OCI-LY1 (cell line): ENCODE measurements at regions not wholly inside any gene's neighbourhood (a gene's known extent, or its start where the extent isn't known, plus 50 kb on each side); places are given as distances from the start of the nearest gene placed in this dataset.

ENCODE experiments used
- H2AFZ ChIP-seq: fragments of 200-600 bp; sonication (generic), shearing (Covaris generic); 2 replicates; pipeline ENCODE4 v1.6.0; 2014; ENCODE audit warnings: antibody characterized with exemption, mild to moderate bottlenecking, low read length
- H3F3A ChIP-seq: fragments of 200-600 bp; sonication (generic), shearing (Covaris generic); 2 replicates; pipeline ENCODE4 v1.6.0; 2014; ENCODE audit warnings: mild to moderate bottlenecking, antibody characterized with exemption, low read length, moderate library complexity; ENCODE audit not compliant: insufficient read depth
- H3K27ac ChIP-seq: fragments of 200-600 bp; sonication (generic); 2 replicates; pipeline ENCODE4 v1.5.1; 2014; ENCODE audit warnings: low read length, mixed run types, mild to moderate bottlenecking, low read depth; ENCODE audit not compliant: poor library complexity, severe bottlenecking
- H3K27me3 ChIP-seq: fragments of 200-600 bp; sonication (generic); 2 replicates; pipeline ENCODE4 v1.6.0; 2014; ENCODE audit warnings: antibody characterized with exemption, mild to moderate bottlenecking, low read length, moderate library complexity; ENCODE audit not compliant: insufficient read depth
- H3K36me3 ChIP-seq: fragments of 200-600 bp; sonication (generic); 2 replicates; pipeline ENCODE4 v1.6.1; 2014; ENCODE audit warnings: mild to moderate bottlenecking, antibody characterized with exemption, low read length, moderate library complexity, mixed read lengths; ENCODE audit not compliant: insufficient read depth
- H3K4me1 ChIP-seq: fragments of 200-600 bp; sonication (generic); 2 replicates; pipeline ENCODE4 v1.5.1; 2014; ENCODE audit warnings: mild to moderate bottlenecking, low read length, moderate library complexity; ENCODE audit not compliant: insufficient read depth, severe bottlenecking
- H3K4me2 ChIP-seq: fragments of 200-600 bp; sonication (generic), shearing (Covaris generic); 2 replicates; pipeline ENCODE4 v1.6.1; 2014; ENCODE audit warnings: low read length
- H3K4me3 ChIP-seq: fragments of 200-600 bp; sonication (generic); 2 replicates; pipeline ENCODE4 v1.5.1; 2014; ENCODE audit warnings: low read length, low read depth, mild to moderate bottlenecking, mixed read lengths; ENCODE audit not compliant: poor library complexity, severe bottlenecking
- H3K79me2 ChIP-seq: fragments of 200-600 bp; shearing (Covaris generic); 2 replicates; pipeline ENCODE4 v1.6.1; 2016; ENCODE audit warnings: mixed run types, low read length, mixed read lengths; ENCODE audit not compliant: insufficient read depth
- H3K9ac ChIP-seq: fragments of 200-600 bp; sonication (generic), shearing (Covaris generic); 2 replicates; pipeline ENCODE4 v1.6.1; 2014; ENCODE audit warnings: mild to moderate bottlenecking, low read length, mixed read lengths
- H3K9me2 ChIP-seq: fragments of 200-600 bp; sonication (generic), shearing (Covaris generic); 2 replicates; pipeline ENCODE4 v1.6.1; 2014; ENCODE audit warnings: low read depth, mild to moderate bottlenecking, low read length, mixed read lengths
- H3K9me3 ChIP-seq: fragments of 200-600 bp; shearing (Covaris generic); 2 replicates; pipeline ENCODE4 v1.6.1; 2014; ENCODE audit warnings: low read length, mixed read lengths
- H4K20me1 ChIP-seq: fragments of 200-600 bp; sonication (generic), shearing (Covaris generic); 2 replicates; pipeline ENCODE4 v1.6.0; 2016; ENCODE audit warnings: mild to moderate bottlenecking, low read length; ENCODE audit not compliant: insufficient read depth
- CTCF ChIP-seq: fragments of 200-600 bp; sonication (generic), shearing (Covaris generic); IDR thresholded peaks from 2 replicates; pipeline ENCODE4 v1.5.1; 2017; ENCODE audit warnings: mild to moderate bottlenecking, antibody characterized with exemption, low read length, moderate library complexity, mixed read lengths
- EZH2 ChIP-seq: fragments of 200-600 bp; sonication (generic), shearing (Covaris generic); IDR thresholded peaks from 2 replicates; pipeline ENCODE4 v1.8.0; 2017; ENCODE audit warnings: borderline replicate concordance, mixed run types, mild to moderate bottlenecking, antibody characterized with exemption, low read length, moderate library complexity, mixed read lengths

- TF ChIP-seq EZH2: no peak
- no peak for TF ChIP-seq CTCF
- Histone ChIP-seq H3K9me3 (no peaks in the 10 kb centered on the region), H3K27me3 (no peaks in the 10 kb centered on the region), H3K27ac (no peak overlapping the region), H3K36me3 (peaks cover 2% of the 10 kb centered on the region; the same call in 1 of the 2 replicates), H3K9ac (no peak overlapping the region), H3K79me2 (no peaks in the 10 kb centered on the region), H3K4me2 (no peak overlapping the region), H3F3A (no peaks in the 10 kb centered on the region), H3K9me2 (no peaks in the 10 kb centered on the region), H2AFZ (no peak overlapping the region), H3K4me1 (no peaks in the 10 kb centered on the region), H3K4me3 (no peak overlapping the region), H4K20me1 (no peaks in the 10 kb centered on the region)
Observed at GRCh38 chr9:726005-726404, 115.5 kb upstream of the DMRT1 start.

- Histone ChIP-seq H2AFZ (no peak overlapping the region), H3K36me3 (peaks cover 8% of the 10 kb centered on the region; the same call in 1 of the 2 replicates)
Observed at GRCh38 chr9:727767-728166, 113.7 kb upstream of the DMRT1 start.

GRCh38 chr9:728535-728934, 113.0 kb upstream of the DMRT1 start:
- H3K9me2 ChIP-seq: no peaks in the 10 kb centered on the region
- no peak overlapping the region for H3K4me3 ChIP-seq
- H4K20me1 ChIP-seq: no peaks in the 10 kb centered on the region
- TF ChIP-seq EZH2 (no peak), CTCF (no peak)
- no peaks in the 10 kb centered on the region for H3K9me3 ChIP-seq
- no peaks in the 10 kb centered on the region for H3K79me2 ChIP-seq
- H3K4me2 ChIP-seq: no peak overlapping the region
- no peaks in the 10 kb centered on the region for H3K27me3 ChIP-seq
- no peak overlapping the region for H3K27ac ChIP-seq
- H3F3A ChIP-seq: no peaks in the 10 kb centered on the region
- H2AFZ ChIP-seq: no peak overlapping the region
- no peaks in the 10 kb centered on the region for H3K4me1 ChIP-seq
- peaks cover 8% of the 10 kb centered on the region; the same call in 1 of the 2 replicates for H3K36me3 ChIP-seq
- no peak overlapping the region for H3K9ac ChIP-seq

More at GRCh38 chr9:727767-728166, 113.7 kb upstream of the DMRT1 start:
- H3K27me3 ChIP-seq: no peaks in the 10 kb centered on the region
- no peak overlapping the region for H3K4me2 ChIP-seq
- H3K9me3 ChIP-seq: no peaks in the 10 kb centered on the region
- H3K9ac ChIP-seq: no peak overlapping the region
- H3K9me2 ChIP-seq: no peaks in the 10 kb centered on the region
- H3K4me3 ChIP-seq: no peak overlapping the region
- no peaks in the 10 kb centered on the region for H3F3A ChIP-seq
- H4K20me1 ChIP-seq: no peaks in the 10 kb centered on the region
- TF ChIP-seq EZH2 (no peak), CTCF (no peak)
- H3K4me1 ChIP-seq: no peaks in the 10 kb centered on the region
- H3K79me2 ChIP-seq: no peaks in the 10 kb centered on the region
- H3K27ac ChIP-seq: no peak overlapping the region
